ENCODE measurements at regions not wholly inside any gene's neighbourhood (a gene's known extent, or its start where the extent isn't known, plus 50 kb on each side); places are given as distances from the start of the nearest gene placed in this dataset.

- Histone ChIP-seq H3K27me3 (ENCODE audit: control insufficient read depth in 1 of 2, insufficient read depth in 2 of 2, low read length in 2 of 2) (peaks cover 1 to 26% of the 10 kb centered on the region in 2 experiments), H4K20me1 (ENCODE audit: insufficient read depth, low read length) (no peaks in the 10 kb centered on the region), H3K4me1 (ENCODE audit: insufficient read depth, low read length) (no peaks in the 10 kb centered on the region), H3K27ac (ENCODE audit: extremely low read length, insufficient read depth, low read length) (no peak overlapping the region), H3K9me3 (ENCODE audit: low read length) (no peaks in the 10 kb centered on the region), H3K36me3 (replicated peaks in 1 of 2; ENCODE audit: control insufficient read depth in 1 of 2, insufficient read depth in 2 of 2, low read length in 2 of 2) (no peaks in the 10 kb centered on the region), H3K9ac (ENCODE audit: insufficient read depth, low read depth, low read length) (no peak overlapping the region), H2AFZ (ENCODE audit: low read length) (no peak overlapping the region), H3K4me2 (ENCODE audit: low read depth, low read length) (no peak overlapping the region), H3K4me3 (replicated peaks in 1 of 3; ENCODE audit: insufficient read depth in 1 of 3, low read depth in 2 of 3, low read length in 3 of 3) (no peak overlapping the region), H3K79me2 (ENCODE audit: insufficient read depth, low read length) (no peaks in the 10 kb centered on the region)
- in situ Hi-C loops (cut with HindIII; ENCODE audit: extremely low pct_ligation_motif_present, low pct_unique_long_range_greater_than_20kb) (no loop called here), intact Hi-C loops (cut with micrococcal nuclease; ENCODE audit: unreplicated experiment) (no loop called here)
- DNase-seq (ENCODE audit: low spot score) (no peak), ATAC-seq (no peak), FAIRE-seq (no peak)
- no TSS peak for BruUV-seq (replicated peaks)
- 34% methylated on average over 5 of the region's 5 CpGs for WGBS (ENCODE audit: low lambda C conversion rate)
- TF ChIP-seq NCOA5 (CRISPR knock-in tag; IDR thresholded peaks at IDR 0.05), result no peak
- TF ChIP-seq ZNF296 (CRISPR knock-in tag; conservative IDR thresholded peaks at IDR 0.05), result no peak
- no peak for TF ChIP-seq ELF1 (CRISPR knock-in tag; IDR thresholded peaks at IDR 0.05)
- no peak for TF ChIP-seq ZNF33A (CRISPR knock-in tag; IDR thresholded peaks at IDR 0.05; ENCODE audit: borderline replicate concordance)
- ChIA-PET CTCF (ENCODE audit: low intra/inter-chr PET ratio, low total read pairs) (no interaction called here), POLR2A (no interaction called here)
These were observed 71.7 kb upstream of the SIM2 start for GRCh38 chr21:36627242-36627641.

- 29% methylated on average over 7 of the region's 9 CpGs for WGBS (ENCODE audit: low lambda C conversion rate)
- no TSS peak for BruUV-seq (replicated peaks)
- FAIRE-seq, result no peak
- TF ChIP-seq ZNF407 (CRISPR knock-in tag; IDR thresholded peaks at IDR 0.05; ENCODE audit: not compliant biosample characterization) (no peak), ZNF280B (CRISPR knock-in tag; IDR thresholded peaks at IDR 0.05; ENCODE audit: borderline replicate concordance) (no peak), KDM3A (CRISPR knock-in tag; IDR thresholded peaks at IDR 0.05; ENCODE audit: low read depth) (no peak), ESRRA (CRISPR knock-in tag; IDR thresholded peaks at IDR 0.05; ENCODE audit: low read depth) (no peak), ZSCAN31 (CRISPR knock-in tag; IDR thresholded peaks at IDR 0.05; ENCODE audit: low read depth) (no peak)
These were observed 70.8 kb upstream of the SIM2 start for GRCh38 chr21:36628106-36628505.

More at GRCh38 chr21:36628106-36628505, 70.8 kb upstream of the SIM2 start:
- no peaks in the 10 kb centered on the region for H3K79me2 ChIP-seq (ENCODE audit: insufficient read depth, low read length)
- no peaks in the 10 kb centered on the region for H3K4me1 ChIP-seq (ENCODE audit: insufficient read depth, low read length)
- no peak overlapping the region for H3K4me3 ChIP-seq (replicated peaks in 1 of 3; ENCODE audit: insufficient read depth in 1 of 3, low read depth in 2 of 3, low read length in 3 of 3)
- CTCF ChIA-PET (ENCODE audit: low intra/inter-chr PET ratio, low total read pairs), result no interaction called here
- in situ Hi-C loops (cut with HindIII; ENCODE audit: extremely low pct_ligation_motif_present, low pct_unique_long_range_greater_than_20kb) (no loop called here), intact Hi-C loops (cut with micrococcal nuclease; ENCODE audit: unreplicated experiment) (no loop called here)
- no peak overlapping the region for H3K9ac ChIP-seq (ENCODE audit: insufficient read depth, low read depth, low read length)
- no peak overlapping the region for H3K4me2 ChIP-seq (ENCODE audit: low read depth, low read length)
- H3K9me3 ChIP-seq (ENCODE audit: low read length), result no peaks in the 10 kb centered on the region
- H3K27me3 ChIP-seq (ENCODE audit: control insufficient read depth in 1 of 2, insufficient read depth in 2 of 2, low read length in 2 of 2), result peaks cover 1 to 29% of the 10 kb centered on the region in 2 experiments
- no peaks in the 10 kb centered on the region for H4K20me1 ChIP-seq (ENCODE audit: insufficient read depth, low read length)
- H3K36me3 ChIP-seq (replicated peaks in 1 of 2; ENCODE audit: control insufficient read depth in 1 of 2, insufficient read depth in 2 of 2, low read length in 2 of 2), result no peaks in the 10 kb centered on the region
- no peak overlapping the region for H3K27ac ChIP-seq (ENCODE audit: extremely low read length, insufficient read depth, low read length)
- POLR2A ChIA-PET, result no interaction called here
- DNase-seq (ENCODE audit: low spot score) (no peak), ATAC-seq (no peak)
- H2AFZ ChIP-seq (ENCODE audit: low read length), result no peak overlapping the region

Data from HepG2 (cell line).